ENCODE measurements at regions not wholly inside any gene's neighbourhood (a gene's known extent, or its start where the extent isn't known, plus 50 kb on each side); places are given as distances from the start of the nearest gene placed in this dataset.

- H3K27ac ChIP-seq (ENCODE audit: low read depth in 1 of 2, low read length in 1 of 2), result no peak overlapping the region
- DNase-seq (no peak), ATAC-seq (ENCODE audit: insufficient read depth, low FRiP score) (no peak)
- no peak overlapping the region for H3K9ac ChIP-seq (ENCODE audit: insufficient read depth in 1 of 2, low read length in 2 of 2)
- no peaks in the 10 kb centered on the region for H3K9me3 ChIP-seq (ENCODE audit: control insufficient read depth in 4 of 4, insufficient read depth in 3 of 4, low read length in 3 of 4)
- H3K27me3 ChIP-seq (ENCODE audit: control insufficient read depth in 3 of 3, insufficient read depth in 3 of 3, low read length in 2 of 3), result peaks cover 0 to 7% (median 0%) of the 10 kb centered on the region in 3 donors
- no peak overlapping the region for H3K4me3 ChIP-seq
- 93 to 95% methylated on average over 13 of the region's 13 CpGs for WGBS, 2 donors
- H3K36me3 ChIP-seq (ENCODE audit: control insufficient read depth in 4 of 4, insufficient read depth in 4 of 4, low read length in 4 of 4), result no peaks in the 10 kb centered on the region
- no peak for TF ChIP-seq CTCF (IDR thresholded peaks at IDR 0.05; ENCODE audit: control extremely low read depth, extremely low read depth)
- H3K4me1 ChIP-seq (ENCODE audit: control insufficient read depth in 5 of 5, insufficient read depth in 5 of 5, low read length in 5 of 5), result peaks cover 0 to 4% (median 0%) of the 10 kb centered on the region in 5 donors
These were observed 83.1 kb upstream of the FNDC3B start for GRCh38 chr3:171956181-171956683.

- no peaks in the 10 kb centered on the region for H3K36me3 ChIP-seq (ENCODE audit: control insufficient read depth in 4 of 4, insufficient read depth in 4 of 4, low read length in 4 of 4)
- H3K9ac ChIP-seq (ENCODE audit: insufficient read depth in 1 of 2, low read length in 2 of 2), result no peak overlapping the region
- peaks cover 0 to 4% (median 0%) of the 10 kb centered on the region in 5 donors for H3K4me1 ChIP-seq (ENCODE audit: control insufficient read depth in 5 of 5, insufficient read depth in 5 of 5, low read length in 5 of 5)
- no peak for DNase-seq
- H3K27ac ChIP-seq (ENCODE audit: low read depth in 1 of 2, low read length in 1 of 2), result no peak overlapping the region
- ATAC-seq (ENCODE audit: insufficient read depth, low FRiP score), result no peak
- 87% methylated on average over 2 of the region's 2 CpGs for WGBS, 2 donors
- peaks cover 0 to 7% (median 0%) of the 10 kb centered on the region in 3 donors for H3K27me3 ChIP-seq (ENCODE audit: control insufficient read depth in 3 of 3, insufficient read depth in 3 of 3, low read length in 2 of 3)
- H3K4me3 ChIP-seq, result no peak overlapping the region
- TF ChIP-seq CTCF (IDR thresholded peaks at IDR 0.05; ENCODE audit: control extremely low read depth, extremely low read depth), result no peak
- H3K9me3 ChIP-seq (ENCODE audit: control insufficient read depth in 4 of 4, insufficient read depth in 3 of 4, low read length in 3 of 4), result no peaks in the 10 kb centered on the region
These were observed 82.7 kb upstream of the FNDC3B start for GRCh38 chr3:171956705-171957104.

GRCh38 chr3:171959532-171960089, 79.8 kb upstream of the FNDC3B start:
- no peaks in the 10 kb centered on the region for H3K9me3 ChIP-seq (ENCODE audit: control insufficient read depth in 4 of 4, insufficient read depth in 3 of 4, low read length in 3 of 4)
- no peaks in the 10 kb centered on the region for H3K36me3 ChIP-seq (ENCODE audit: control insufficient read depth in 4 of 4, insufficient read depth in 4 of 4, low read length in 4 of 4)
- no peak for DNase-seq
- no peak for TF ChIP-seq CTCF (IDR thresholded peaks at IDR 0.05; ENCODE audit: control extremely low read depth, extremely low read depth)
- peaks cover 0 to 4% (median 0%) of the 10 kb centered on the region in 5 donors for H3K4me1 ChIP-seq (ENCODE audit: control insufficient read depth in 5 of 5, insufficient read depth in 5 of 5, low read length in 5 of 5)
- no peak overlapping the region for H3K27ac ChIP-seq (ENCODE audit: low read depth in 1 of 2, low read length in 1 of 2)
- no peak for ATAC-seq (ENCODE audit: insufficient read depth, low FRiP score)
- no peak overlapping the region for H3K9ac ChIP-seq (ENCODE audit: insufficient read depth in 1 of 2, low read length in 2 of 2)
- H3K4me3 ChIP-seq, result no peak overlapping the region
- 90 to 93% methylated on average over 10 of the region's 10 CpGs for WGBS, 2 donors
- H3K27me3 ChIP-seq (ENCODE audit: control insufficient read depth in 3 of 3, insufficient read depth in 3 of 3, low read length in 2 of 3), result peaks cover 0 to 4% (median 0%) of the 10 kb centered on the region in 3 donors

GRCh38 chr3:171960159-171960558, 79.2 kb upstream of the FNDC3B start:
- ATAC-seq (ENCODE audit: insufficient read depth, low FRiP score) (no peak), DNase-seq (no peak)
- TF ChIP-seq CTCF (IDR thresholded peaks at IDR 0.05; ENCODE audit: control extremely low read depth, extremely low read depth), result no peak
- 55 to 78% methylated on average over 4 of the region's 4 CpGs for WGBS, 2 donors
- Histone ChIP-seq H3K36me3 (ENCODE audit: control insufficient read depth in 4 of 4, insufficient read depth in 4 of 4, low read length in 4 of 4) (no peaks in the 10 kb centered on the region), H3K27ac (ENCODE audit: low read depth in 1 of 2, low read length in 1 of 2) (no peak overlapping the region), H3K4me1 (ENCODE audit: control insufficient read depth in 5 of 5, insufficient read depth in 5 of 5, low read length in 5 of 5) (peaks cover 0 to 3% (median 0%) of the 10 kb centered on the region in 5 donors), H3K27me3 (ENCODE audit: control insufficient read depth in 3 of 3, insufficient read depth in 3 of 3, low read length in 2 of 3) (peaks cover 0 to 4% (median 0%) of the 10 kb centered on the region in 3 donors), H3K4me3 (no peak overlapping the region), H3K9ac (ENCODE audit: insufficient read depth in 1 of 2, low read length in 2 of 2) (no peak overlapping the region), H3K9me3 (ENCODE audit: control insufficient read depth in 4 of 4, insufficient read depth in 3 of 4, low read length in 3 of 4) (no peaks in the 10 kb centered on the region)
